ENCODE measurements at regions not wholly inside any gene's neighbourhood (a gene's known extent, or its start where the extent isn't known, plus 50 kb on each side); places are given as distances from the start of the nearest gene placed in this dataset.

DNA sequence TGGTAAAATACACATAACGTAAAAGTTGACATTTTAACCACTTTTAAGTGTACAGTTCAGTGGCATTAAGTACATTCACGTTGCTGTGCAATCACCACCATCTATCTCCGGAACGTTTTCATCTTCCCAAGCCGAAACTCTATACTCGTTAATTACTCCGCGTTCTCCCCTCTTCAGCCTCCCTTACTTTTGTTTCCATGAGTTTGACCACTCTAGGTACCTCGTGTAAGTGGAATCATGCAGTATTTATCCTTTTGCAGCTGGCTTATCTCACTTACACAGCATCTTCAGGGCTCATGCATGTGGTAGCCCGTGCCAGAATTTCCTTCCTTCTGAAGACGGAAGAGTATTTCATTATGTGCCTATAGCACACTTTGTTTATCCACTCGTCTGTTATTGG, 225.2 kb downstream of the SLC4A3 start:
- TF ChIP-seq, protein P1, sequence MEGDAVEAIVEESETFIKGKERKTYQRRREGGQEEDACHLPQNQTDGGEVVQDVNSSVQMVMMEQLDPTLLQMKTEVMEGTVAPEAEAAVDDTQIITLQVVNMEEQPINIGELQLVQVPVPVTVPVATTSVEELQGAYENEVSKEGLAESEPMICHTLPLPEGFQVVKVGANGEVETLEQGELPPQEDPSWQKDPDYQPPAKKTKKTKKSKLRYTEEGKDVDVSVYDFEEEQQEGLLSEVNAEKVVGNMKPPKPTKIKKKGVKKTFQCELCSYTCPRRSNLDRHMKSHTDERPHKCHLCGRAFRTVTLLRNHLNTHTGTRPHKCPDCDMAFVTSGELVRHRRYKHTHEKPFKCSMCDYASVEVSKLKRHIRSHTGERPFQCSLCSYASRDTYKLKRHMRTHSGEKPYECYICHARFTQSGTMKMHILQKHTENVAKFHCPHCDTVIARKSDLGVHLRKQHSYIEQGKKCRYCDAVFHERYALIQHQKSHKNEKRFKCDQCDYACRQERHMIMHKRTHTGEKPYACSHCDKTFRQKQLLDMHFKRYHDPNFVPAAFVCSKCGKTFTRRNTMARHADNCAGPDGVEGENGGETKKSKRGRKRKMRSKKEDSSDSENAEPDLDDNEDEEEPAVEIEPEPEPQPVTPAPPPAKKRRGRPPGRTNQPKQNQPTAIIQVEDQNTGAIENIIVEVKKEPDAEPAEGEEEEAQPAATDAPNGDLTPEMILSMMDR (IDR thresholded peaks at IDR 0.05) = no peak
- no peak for TF ChIP-seq POLR2A (IDR thresholded peaks at IDR 0.05)
